ENCODE measurements at regions not wholly inside any gene's neighbourhood (a gene's known extent, or its start where the extent isn't known, plus 50 kb on each side); places are given as distances from the start of the nearest gene placed in this dataset.

DNA sequence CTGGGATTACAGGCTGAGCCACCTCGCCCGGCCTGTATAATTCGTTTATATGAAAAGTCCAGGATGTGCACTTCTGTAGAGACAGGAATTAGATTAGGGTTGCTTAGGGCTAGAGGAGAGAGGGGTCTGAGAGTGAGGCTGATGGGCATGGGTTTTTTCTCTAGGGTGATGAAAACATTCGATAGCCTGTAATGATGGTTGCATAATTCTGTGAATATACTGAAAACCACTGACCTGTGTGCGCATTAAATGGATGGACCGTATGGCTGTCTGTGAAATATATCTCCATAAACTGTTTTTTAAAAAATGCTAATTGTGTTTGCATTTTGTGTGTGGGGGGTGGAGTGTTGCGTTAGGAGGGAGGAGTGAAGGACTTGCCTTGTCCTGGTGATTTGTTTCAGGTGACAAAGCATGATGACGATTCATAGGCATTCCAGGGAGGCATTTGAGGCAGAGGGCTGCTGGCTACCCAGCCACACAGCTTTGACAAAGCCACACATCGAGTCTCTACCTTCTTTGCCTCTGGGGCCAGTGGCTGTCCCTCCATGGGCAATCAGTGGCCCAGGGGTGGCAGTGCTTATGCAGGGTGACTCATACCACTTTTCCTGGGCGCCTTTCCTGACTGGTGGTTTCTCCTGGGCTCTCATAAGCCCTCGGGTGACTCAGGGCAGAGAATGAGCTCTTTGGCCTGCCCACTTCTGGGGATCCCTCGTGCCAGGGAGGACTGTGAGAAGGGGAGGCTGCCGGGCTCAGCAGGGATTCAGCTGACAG lies 148.5 kb upstream of the WSCD1 start:
- H3K27ac ChIP-seq (ENCODE audit: low read depth in 1 of 2, low read length in 2 of 2), result no peak overlapping the region
- no peak overlapping the region for H3K9ac ChIP-seq (ENCODE audit: low read depth in 1 of 2, low read length in 2 of 2)
- no peak for TF ChIP-seq GABPA (IDR thresholded peaks at IDR 0.05 in 1 of 2, conservative IDR thresholded peaks at IDR 0.05 in 1 of 2)
- H3K36me3 ChIP-seq (ENCODE audit: control insufficient read depth in 4 of 4, insufficient read depth in 3 of 4, low read depth in 1 of 4, low read length in 3 of 4), result no peaks in the 10 kb centered on the region
- no peaks in the 10 kb centered on the region for H3K27me3 ChIP-seq (ENCODE audit: control insufficient read depth in 4 of 4, insufficient read depth in 4 of 4, low read length in 3 of 4)
- no peaks in the 10 kb centered on the region for H3K9me3 ChIP-seq (ENCODE audit: control insufficient read depth in 4 of 4, low read length in 3 of 4)
- H3K4me1 ChIP-seq (ENCODE audit: control insufficient read depth in 4 of 4, insufficient read depth in 4 of 4, low read length in 3 of 4), result no peaks in the 10 kb centered on the region
- no peak overlapping the region for H3K4me3 ChIP-seq (ENCODE audit: low read depth in 1 of 3, low read length in 3 of 3)
- DNase-seq (ENCODE audit: low spot score), result no peak
- WGBS, result 82% methylated on average over 13 of the region's 13 CpGs

- H3K4me3 ChIP-seq (ENCODE audit: low read depth in 1 of 3, low read length in 3 of 3), result no peak overlapping the region
- TF ChIP-seq FOXA1 (IDR thresholded peaks at IDR 0.05) (no peak), RXRA (IDR thresholded peaks at IDR 0.05) (no peak), SP1 (IDR thresholded peaks at IDR 0.05) (no peak), HNF4G (IDR thresholded peaks at IDR 0.05) (no peak), TAF1 (conservative IDR thresholded peaks at IDR 0.05) (no peak), JUND (IDR thresholded peaks at IDR 0.05) (no peak), HNF4A (conservative IDR thresholded peaks at IDR 0.05) (no peak), FOXA2 (IDR thresholded peaks at IDR 0.05) (no peak), NR2F2 (IDR thresholded peaks at IDR 0.05) (no peak), EGR1 (IDR thresholded peaks at IDR 0.05; ENCODE audit: low read depth in 2 of 2) (no peak), REST (IDR thresholded peaks at IDR 0.05) (no peak), GABPA (IDR thresholded peaks at IDR 0.05 in 1 of 2, conservative IDR thresholded peaks at IDR 0.05 in 1 of 2) (no peak), ZBTB33 (IDR thresholded peaks at IDR 0.05) (no peak), YY1 (IDR thresholded peaks at IDR 0.05) (no peak), RAD21 (IDR thresholded peaks at IDR 0.05) (no peak)
- TF ChIP-seq, protein P1, sequence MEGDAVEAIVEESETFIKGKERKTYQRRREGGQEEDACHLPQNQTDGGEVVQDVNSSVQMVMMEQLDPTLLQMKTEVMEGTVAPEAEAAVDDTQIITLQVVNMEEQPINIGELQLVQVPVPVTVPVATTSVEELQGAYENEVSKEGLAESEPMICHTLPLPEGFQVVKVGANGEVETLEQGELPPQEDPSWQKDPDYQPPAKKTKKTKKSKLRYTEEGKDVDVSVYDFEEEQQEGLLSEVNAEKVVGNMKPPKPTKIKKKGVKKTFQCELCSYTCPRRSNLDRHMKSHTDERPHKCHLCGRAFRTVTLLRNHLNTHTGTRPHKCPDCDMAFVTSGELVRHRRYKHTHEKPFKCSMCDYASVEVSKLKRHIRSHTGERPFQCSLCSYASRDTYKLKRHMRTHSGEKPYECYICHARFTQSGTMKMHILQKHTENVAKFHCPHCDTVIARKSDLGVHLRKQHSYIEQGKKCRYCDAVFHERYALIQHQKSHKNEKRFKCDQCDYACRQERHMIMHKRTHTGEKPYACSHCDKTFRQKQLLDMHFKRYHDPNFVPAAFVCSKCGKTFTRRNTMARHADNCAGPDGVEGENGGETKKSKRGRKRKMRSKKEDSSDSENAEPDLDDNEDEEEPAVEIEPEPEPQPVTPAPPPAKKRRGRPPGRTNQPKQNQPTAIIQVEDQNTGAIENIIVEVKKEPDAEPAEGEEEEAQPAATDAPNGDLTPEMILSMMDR (IDR thresholded peaks at IDR 0.05; ENCODE audit: low read depth, low read length, missing input control), result no peak
- TF ChIP-seq, protein P2, sequence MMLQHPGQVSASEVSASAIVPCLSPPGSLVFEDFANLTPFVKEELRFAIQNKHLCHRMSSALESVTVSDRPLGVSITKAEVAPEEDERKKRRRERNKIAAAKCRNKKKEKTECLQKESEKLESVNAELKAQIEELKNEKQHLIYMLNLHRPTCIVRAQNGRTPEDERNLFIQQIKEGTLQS (IDR thresholded peaks at IDR 0.05), result no peak
- TF ChIP-seq, protein P3, sequence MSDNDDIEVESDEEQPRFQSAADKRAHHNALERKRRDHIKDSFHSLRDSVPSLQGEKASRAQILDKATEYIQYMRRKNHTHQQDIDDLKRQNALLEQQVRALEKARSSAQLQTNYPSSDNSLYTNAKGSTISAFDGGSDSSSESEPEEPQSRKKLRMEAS (IDR thresholded peaks at IDR 0.05), result no peak
- no peaks in the 10 kb centered on the region for H3K9me3 ChIP-seq (ENCODE audit: control insufficient read depth in 4 of 4, low read length in 3 of 4)
- no peaks in the 10 kb centered on the region for H3K27me3 ChIP-seq (ENCODE audit: control insufficient read depth in 4 of 4, insufficient read depth in 4 of 4, low read length in 3 of 4)
- 95% methylated on average over 10 of the region's 10 CpGs for WGBS
- no peak for DNase-seq (ENCODE audit: low spot score)
- no peak overlapping the region for H3K27ac ChIP-seq (ENCODE audit: low read depth in 1 of 2, low read length in 2 of 2)
- no peak overlapping the region for H3K9ac ChIP-seq (ENCODE audit: low read depth in 1 of 2, low read length in 2 of 2)
- no peaks in the 10 kb centered on the region for H3K4me1 ChIP-seq (ENCODE audit: control insufficient read depth in 4 of 4, insufficient read depth in 4 of 4, low read length in 3 of 4)
- no peaks in the 10 kb centered on the region for H3K36me3 ChIP-seq (ENCODE audit: control insufficient read depth in 4 of 4, insufficient read depth in 3 of 4, low read depth in 1 of 4, low read length in 3 of 4)
These were observed 147.7 kb upstream of the WSCD1 start for GRCh38 chr17:5922476-5922875.
